Mucosa of gallbladder (tissue), 1 donor: ENCODE measurements at regions not wholly inside any gene's neighbourhood (a gene's known extent, or its start where the extent isn't known, plus 50 kb on each side); places are given as distances from the start of the nearest gene placed in this dataset.
"Not testable (repeated sequence)": the region's sequence is repeated elsewhere in the genome, so short reads cannot be mapped to it uniquely, and the experiment has no call there.

ENCODE experiments used
- DNase-seq: peaks from one replicate; pipeline ENCODE4 v3.0.0-alpha.2; 2020; ENCODE audit warnings: low spot score
- donor health status: DM: no; HTN: no; CAD: no.

- no peak for DNase-seq
Measured at GRCh38 chr2:11993749-11994148, 247.3 kb downstream of the LPIN1 start.

- DNase-seq: no peak
Measured at GRCh38 chr2:11995456-11995855, 249.0 kb downstream of the LPIN1 start.

GRCh38 chr2:11996618-11997017 is 250.2 kb downstream of the LPIN1 start:
- DNase-seq: no peak

- DNase-seq: no peak
Measured at GRCh38 chr2:11997142-11997541, 250.7 kb downstream of the LPIN1 start.

DNA sequence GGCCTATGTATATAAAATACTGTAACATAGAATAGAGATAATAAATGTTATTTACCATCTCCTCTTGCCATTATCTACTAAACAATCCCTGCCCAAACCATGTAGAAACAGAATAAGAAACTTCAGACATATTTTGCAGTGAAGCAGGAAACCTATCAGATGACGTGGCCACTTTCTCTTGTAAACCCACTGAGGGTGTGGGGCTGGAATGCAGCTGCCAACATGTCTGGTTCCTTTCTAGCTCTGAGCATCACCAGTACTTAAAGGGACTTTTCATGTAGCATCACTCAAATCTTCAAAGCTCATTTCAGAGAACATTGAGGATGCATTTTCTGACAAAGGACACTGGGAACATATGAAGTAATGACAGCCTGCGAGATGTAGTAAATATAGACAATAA is 251.8 kb downstream of the LPIN1 start:
- no peak for DNase-seq

- DNase-seq: no peak
Measured at GRCh38 chr2:11998626-11999378, 252.4 kb downstream of the LPIN1 start.

DNA sequence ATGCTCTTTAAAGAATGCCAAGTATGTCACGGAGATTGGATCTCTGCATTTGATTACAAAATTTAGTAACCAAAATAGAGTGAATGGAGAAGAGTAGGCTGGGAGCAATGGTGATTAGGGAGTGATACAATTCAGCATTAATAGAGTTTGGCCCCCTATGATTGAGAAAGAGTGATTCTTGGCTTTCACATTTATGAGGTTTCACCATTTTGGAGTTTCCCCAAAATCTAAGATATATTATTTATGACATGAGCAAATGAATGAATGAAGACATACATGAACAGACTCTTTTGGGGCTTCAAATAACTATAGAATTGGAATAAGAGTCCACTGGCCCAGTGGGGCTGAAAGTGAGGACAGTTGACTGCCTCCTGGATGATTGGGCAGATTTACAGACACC is 255.2 kb downstream of the LPIN1 start:
- DNase-seq: no peak

- no peak for DNase-seq
Measured at GRCh38 chr2:12002215-12002614, 255.8 kb downstream of the LPIN1 start.

DNA sequence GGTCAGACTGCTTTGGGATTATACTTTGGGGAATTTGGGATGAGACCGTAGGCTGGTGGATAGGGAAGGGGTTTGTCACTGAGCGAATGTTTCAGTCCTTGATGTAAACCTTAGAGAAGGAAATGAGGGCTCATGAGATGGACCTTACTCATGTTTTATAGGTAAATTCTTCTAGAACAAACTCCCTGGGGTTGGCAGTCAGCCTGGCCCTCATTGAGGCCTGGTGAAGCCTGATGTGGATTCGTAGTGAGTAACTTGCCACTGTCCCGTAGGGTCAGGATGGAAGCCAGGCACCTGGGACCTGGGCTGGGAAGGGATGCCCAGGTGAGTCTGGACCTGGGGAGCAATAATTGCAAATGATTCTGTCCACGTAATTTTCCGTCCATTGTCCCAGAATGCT is 258.3 kb downstream of the LPIN1 start:
- DNase-seq: no peak

GRCh38 chr2:12005886-12006681 is 259.7 kb downstream of the LPIN1 start:
- peak; percentile 29 for DNase-seq

DNA sequence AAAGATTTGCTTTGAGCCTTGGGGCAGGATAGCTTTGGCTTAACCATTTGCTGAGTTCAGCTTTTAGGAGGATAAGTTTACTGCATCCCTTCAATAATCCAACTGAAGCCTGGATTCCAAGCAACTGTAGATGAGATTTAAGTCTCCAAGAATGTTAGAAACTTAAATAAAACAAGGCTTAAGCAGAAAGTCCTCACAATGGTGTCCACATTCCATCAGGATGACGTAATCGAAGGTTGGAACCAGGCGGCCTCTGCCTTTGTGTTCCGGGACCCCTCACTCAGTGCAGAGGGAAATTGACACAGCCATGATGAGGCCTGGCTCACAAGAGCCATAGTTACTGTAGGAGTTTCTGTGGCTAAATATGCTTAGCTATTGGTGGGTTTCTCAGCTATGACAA is 260.4 kb downstream of the LPIN1 start:
- DNase-seq: no peak

DNA sequence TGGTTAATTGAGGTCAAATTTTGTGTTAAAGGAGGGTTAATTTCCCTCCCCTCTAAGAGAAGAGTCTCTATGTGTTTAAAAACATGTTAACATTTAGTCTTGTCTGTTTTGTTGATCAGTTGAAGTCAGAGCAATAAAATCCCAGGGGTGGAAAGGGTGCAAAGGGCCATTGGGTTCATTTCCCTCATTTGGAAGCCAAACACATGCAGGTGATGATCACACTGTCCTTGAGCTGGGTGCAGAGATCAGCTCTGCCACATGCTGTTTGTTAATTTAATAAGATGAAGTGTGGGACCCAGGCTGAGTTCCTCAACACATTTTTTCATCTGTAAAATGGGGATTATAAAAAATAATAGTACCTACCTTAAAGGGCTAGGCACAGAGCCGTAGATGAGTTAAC is 260.9 kb downstream of the LPIN1 start:
- no peak for DNase-seq

- DNase-seq: no peak
Measured at GRCh38 chr2:12008425-12009061, 262.1 kb downstream of the LPIN1 start.

GRCh38 chr2:12009323-12009905 is 263.0 kb downstream of the LPIN1 start:
- DNase-seq: no peak

- DNase-seq: no peak
Measured at GRCh38 chr2:12010059-12010458, 263.6 kb downstream of the LPIN1 start.

DNA sequence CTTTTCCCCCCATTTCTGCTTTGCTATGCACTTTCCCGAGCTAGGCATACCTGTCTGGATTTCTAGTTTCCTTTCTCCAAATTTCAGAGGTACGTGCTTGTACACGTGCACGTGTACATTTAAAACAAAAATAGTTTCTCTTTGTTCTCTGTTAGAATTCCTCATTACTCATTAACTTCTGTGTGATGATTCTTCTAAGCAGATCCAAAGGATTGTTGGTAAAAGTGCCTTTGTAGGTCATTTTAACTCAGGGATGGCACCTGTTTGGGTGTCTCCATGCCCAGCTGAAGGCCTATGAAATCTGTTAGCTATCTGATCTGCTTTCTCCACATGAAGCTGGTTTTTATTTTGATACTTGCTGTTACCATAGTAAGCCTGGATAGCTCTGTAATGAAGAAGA is 264.3 kb downstream of the LPIN1 start:
- DNase-seq: no peak

DNA sequence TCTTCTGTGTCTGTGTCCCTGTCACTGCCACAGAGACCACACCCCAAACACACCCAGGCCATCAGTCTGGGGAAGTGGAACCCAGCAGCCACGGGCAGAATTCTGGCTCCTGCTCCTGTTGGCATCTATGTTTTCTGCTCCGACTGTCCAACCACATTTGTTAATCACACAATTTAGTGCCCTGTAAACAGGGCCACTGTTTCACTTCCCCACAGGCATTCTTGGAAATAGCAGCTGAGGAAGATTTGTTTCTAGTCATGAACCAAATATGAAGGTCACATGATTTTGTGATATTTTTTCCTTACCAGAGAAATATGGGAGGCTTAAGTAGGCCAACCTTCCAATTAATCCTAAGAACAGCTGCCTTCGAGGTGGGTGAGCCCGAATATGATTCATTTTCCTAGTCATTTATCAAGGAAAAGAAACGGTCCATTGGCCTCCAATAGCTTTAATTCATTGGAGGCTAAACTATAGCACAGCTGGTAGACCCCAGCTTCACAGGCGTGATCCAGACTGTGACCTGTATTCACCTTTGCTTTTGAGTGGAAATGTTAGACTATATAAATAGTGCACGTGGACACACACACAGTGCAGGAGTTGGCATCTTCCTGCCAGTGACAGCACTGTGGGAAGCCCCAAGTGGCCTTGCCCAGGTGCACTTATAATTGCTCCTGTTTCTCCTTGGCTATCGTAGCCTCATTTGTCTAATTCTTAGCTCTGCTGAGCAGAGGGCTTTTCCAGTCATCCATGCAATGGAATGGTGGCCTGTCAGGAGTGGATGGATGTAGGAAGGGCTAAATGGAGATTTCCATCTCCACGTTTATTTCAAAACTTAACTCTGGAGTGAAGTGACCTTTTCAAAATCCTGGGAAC is 267.9 kb downstream of the LPIN1 start:
- no peak for DNase-seq

DNA sequence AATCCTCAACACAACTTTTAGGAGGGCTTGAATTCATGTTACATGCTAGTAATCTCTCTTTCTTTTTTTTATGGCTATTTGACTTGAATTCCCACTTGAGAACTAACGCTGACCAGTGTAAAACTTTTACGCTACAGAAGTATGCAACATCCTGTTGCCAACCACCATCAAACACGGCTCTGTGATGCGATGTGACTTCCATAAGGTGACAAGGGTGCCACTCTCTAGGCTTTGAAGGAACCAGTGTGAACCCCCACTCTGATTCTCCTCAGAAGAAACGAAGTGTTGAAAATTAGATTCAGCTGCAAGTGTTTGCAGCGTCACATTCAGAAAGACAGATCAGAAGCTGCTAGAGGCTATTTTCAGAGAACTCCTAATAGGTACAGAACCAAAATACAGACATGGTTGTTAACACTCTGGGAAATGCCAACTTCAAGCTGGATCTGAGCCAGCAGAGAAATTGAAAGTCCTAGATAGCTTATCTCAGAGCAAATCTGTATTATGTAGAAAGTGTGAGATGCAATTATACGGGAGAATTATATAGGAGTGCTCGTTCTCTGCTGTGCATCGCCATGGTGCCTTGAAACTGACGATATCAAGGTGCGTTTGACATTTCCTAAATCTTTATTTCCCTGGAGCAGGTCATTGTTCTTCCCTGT is 271.2 kb downstream of the LPIN1 start:
- no peak for DNase-seq

DNA sequence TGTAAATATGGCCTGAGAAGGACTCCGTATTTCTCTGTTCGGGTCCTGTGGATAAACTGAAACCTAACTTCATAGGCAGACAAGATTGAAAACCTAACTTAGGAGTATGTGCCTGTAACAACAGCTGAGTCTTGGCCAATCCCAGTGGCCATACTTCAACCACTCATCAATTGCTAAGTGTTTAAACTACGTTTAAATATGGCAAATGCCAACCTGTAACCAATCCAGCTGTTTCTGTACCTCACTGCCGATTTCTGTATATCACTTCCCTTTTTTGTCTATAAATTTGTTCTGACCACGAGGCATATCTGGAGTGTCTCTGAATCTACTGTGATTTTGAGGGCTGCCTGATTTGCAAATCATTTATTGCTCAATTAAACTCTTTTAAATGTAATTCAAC is 272.3 kb downstream of the LPIN1 start:
- not testable (repeated sequence) for DNase-seq

DNA sequence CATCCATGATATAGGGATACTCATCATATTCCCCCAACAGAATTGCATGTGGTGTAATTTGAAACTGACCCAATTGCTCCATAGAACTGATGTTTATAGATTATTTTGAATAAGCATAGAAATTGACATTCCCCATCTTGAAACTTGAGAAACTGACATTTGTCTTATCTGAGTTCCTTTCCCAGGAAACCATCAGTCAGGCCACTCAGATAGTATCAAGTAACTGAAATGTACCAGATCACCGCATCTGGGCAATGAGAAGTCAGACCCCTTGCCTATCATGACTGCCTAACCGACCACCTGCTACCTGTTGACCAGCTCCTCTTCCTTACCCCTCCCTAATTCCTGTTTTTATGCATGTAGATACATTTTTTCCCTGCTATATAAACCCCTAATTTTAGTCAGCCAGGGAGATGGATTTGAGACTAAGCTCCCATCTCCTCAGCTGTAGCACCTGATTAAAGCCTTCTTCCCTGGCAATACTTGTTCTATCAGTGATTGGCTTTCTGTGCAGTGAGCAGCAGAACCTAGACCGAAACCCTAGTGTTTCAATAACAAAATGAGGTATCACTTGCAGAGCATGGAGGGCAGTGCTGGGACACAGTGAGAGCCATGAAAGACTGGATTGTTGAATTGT is 274.5 kb downstream of the LPIN1 start:
- no peak for DNase-seq
